ENCODE measurements at regions not wholly inside any gene's neighbourhood (a gene's known extent, or its start where the extent isn't known, plus 50 kb on each side); places are given as distances from the start of the nearest gene placed in this dataset.

DNA sequence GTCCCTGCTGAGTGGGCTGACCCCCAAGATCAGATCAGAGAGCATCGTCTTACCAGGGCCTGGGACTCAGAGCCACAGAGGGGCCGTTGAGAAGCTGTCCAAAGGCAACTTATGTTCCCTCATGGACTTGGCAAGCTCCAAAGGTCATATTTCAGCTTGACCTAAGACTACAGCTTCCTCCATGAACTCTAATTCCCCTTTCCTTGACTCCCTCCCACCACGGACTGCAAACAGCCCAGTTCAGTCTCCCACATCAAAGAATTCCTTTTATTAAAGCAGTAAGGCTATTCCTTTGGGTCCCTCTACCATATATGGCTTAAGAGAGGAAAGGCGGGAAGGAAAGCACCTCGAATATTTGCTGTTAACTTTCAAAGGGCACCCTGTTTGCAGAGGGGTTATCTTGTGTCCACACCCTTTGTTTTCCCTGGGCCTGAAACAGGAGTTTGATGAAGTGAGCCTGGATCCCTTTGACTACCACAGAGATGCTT lies 146.1 kb upstream of the THBS1 start (continued):
- TF ChIP-seq ZNF737 (CRISPR knock-in tag; IDR thresholded peaks at IDR 0.05; ENCODE audit: borderline replicate concordance) = no peak
- TF ChIP-seq XRCC5 (optimal IDR thresholded peaks at IDR 0.05; ENCODE audit: low read length) = peak; percentile 19
- peak; percentile 52 for TF ChIP-seq SAP130 (CRISPR knock-in tag; IDR thresholded peaks at IDR 0.05; ENCODE audit: low read depth)
- TF ChIP-seq, protein P1, sequence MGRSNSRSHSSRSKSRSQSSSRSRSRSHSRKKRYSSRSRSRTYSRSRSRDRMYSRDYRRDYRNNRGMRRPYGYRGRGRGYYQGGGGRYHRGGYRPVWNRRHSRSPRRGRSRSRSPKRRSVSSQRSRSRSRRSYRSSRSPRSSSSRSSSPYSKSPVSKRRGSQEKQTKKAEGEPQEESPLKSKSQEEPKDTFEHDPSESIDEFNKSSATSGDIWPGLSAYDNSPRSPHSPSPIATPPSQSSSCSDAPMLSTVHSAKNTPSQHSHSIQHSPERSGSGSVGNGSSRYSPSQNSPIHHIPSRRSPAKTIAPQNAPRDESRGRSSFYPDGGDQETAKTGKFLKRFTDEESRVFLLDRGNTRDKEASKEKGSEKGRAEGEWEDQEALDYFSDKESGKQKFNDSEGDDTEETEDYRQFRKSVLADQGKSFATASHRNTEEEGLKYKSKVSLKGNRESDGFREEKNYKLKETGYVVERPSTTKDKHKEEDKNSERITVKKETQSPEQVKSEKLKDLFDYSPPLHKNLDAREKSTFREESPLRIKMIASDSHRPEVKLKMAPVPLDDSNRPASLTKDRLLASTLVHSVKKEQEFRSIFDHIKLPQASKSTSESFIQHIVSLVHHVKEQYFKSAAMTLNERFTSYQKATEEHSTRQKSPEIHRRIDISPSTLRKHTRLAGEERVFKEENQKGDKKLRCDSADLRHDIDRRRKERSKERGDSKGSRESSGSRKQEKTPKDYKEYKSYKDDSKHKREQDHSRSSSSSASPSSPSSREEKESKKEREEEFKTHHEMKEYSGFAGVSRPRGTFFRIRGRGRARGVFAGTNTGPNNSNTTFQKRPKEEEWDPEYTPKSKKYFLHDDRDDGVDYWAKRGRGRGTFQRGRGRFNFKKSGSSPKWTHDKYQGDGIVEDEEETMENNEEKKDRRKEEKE (IDR thresholded peaks at IDR 0.05) = no peak
- TF ChIP-seq, protein P2, sequence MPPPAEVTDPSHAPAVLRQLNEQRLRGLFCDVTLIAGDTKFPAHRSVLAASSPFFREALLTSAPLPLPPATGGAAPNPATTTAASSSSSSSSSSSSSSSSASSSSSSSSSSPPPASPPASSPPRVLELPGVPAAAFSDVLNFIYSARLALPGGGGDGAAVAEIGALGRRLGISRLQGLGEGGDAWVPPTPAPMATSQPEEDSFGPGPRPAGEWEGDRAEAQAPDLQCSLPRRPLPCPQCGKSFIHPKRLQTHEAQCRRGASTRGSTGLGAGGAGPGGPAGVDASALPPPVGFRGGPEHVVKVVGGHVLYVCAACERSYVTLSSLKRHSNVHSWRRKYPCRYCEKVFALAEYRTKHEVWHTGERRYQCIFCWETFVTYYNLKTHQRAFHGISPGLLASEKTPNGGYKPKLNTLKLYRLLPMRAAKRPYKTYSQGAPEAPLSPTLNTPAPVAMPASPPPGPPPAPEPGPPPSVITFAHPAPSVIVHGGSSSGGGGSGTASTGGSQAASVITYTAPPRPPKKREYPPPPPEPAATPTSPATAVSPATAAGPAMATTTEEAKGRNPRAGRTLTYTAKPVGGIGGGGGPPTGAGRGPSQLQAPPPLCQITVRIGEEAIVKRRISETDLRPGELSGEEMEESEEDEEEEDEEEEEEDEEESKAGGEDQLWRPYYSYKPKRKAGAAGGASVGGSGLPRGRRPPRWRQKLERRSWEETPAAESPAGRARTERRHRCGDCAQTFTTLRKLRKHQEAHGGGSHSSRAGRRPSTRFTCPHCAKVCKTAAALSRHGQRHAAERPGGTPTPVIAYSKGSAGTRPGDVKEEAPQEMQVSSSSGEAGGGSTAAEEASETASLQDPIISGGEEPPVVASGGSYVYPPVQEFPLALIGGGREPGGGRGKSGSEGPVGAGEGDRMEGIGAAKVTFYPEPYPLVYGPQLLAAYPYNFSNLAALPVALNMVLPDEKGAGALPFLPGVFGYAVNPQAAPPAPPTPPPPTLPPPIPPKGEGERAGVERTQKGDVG (CRISPR knock-in tag; IDR thresholded peaks at IDR 0.05; ENCODE audit: borderline replicate concordance) = no peak
- peak; percentile 81; the same call in 1 of the 2 replicates for TF ChIP-seq SOX5 (CRISPR knock-in tag; IDR thresholded peaks at IDR 0.05; ENCODE audit: borderline replicate concordance)
- TF ChIP-seq, protein P3, sequence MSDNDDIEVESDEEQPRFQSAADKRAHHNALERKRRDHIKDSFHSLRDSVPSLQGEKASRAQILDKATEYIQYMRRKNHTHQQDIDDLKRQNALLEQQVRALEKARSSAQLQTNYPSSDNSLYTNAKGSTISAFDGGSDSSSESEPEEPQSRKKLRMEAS (IDR thresholded peaks at IDR 0.05) = peak; percentile 66
- no peak for TF ChIP-seq ZSCAN25 (CRISPR knock-in tag; IDR thresholded peaks at IDR 0.05)
- peak; percentile 96 for TF ChIP-seq GATA4 (IDR thresholded peaks at IDR 0.05; ENCODE audit: borderline replicate concordance, low read depth)
- TF ChIP-seq, protein P4, sequence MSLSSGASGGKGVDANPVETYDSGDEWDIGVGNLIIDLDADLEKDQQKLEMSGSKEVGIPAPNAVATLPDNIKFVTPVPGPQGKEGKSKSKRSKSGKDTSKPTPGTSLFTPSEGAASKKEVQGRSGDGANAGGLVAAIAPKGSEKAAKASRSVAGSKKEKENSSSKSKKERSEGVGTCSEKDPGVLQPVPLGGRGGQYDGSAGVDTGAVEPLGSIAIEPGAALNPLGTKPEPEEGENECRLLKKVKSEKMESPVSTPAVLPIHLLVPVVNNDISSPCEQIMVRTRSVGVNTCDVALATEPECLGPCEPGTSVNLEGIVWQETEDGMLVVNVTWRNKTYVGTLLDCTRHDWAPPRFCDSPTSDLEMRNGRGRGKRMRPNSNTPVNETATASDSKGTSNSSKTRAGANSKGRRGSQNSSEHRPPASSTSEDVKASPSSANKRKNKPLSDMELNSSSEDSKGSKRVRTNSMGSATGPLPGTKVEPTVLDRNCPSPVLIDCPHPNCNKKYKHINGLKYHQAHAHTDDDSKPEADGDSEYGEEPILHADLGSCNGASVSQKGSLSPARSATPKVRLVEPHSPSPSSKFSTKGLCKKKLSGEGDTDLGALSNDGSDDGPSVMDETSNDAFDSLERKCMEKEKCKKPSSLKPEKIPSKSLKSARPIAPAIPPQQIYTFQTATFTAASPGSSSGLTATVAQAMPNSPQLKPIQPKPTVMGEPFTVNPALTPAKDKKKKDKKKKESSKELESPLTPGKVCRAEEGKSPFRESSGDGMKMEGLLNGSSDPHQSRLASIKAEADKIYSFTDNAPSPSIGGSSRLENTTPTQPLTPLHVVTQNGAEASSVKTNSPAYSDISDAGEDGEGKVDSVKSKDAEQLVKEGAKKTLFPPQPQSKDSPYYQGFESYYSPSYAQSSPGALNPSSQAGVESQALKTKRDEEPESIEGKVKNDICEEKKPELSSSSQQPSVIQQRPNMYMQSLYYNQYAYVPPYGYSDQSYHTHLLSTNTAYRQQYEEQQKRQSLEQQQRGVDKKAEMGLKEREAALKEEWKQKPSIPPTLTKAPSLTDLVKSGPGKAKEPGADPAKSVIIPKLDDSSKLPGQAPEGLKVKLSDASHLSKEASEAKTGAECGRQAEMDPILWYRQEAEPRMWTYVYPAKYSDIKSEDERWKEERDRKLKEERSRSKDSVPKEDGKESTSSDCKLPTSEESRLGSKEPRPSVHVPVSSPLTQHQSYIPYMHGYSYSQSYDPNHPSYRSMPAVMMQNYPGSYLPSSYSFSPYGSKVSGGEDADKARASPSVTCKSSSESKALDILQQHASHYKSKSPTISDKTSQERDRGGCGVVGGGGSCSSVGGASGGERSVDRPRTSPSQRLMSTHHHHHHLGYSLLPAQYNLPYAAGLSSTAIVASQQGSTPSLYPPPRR (CRISPR knock-in tag; IDR thresholded peaks at IDR 0.05; ENCODE audit: borderline replicate concordance) = peak; percentile 95
- peak; percentile 94 for TF ChIP-seq TBX2 (CRISPR knock-in tag; IDR thresholded peaks at IDR 0.05; ENCODE audit: borderline replicate concordance)
- 0 out of 2 replicates have a peak, but pooled peaks have one; percentile 48 for TF ChIP-seq ZNF317 (CRISPR knock-in tag; IDR thresholded peaks at IDR 0.05)
- TF ChIP-seq FOXK1 (CRISPR knock-in tag; IDR thresholded peaks at IDR 0.05; ENCODE audit: borderline replicate concordance, low read depth) = 0 out of 2 replicates have a peak, but pooled peaks have one; percentile 32
- TF ChIP-seq, protein P5, sequence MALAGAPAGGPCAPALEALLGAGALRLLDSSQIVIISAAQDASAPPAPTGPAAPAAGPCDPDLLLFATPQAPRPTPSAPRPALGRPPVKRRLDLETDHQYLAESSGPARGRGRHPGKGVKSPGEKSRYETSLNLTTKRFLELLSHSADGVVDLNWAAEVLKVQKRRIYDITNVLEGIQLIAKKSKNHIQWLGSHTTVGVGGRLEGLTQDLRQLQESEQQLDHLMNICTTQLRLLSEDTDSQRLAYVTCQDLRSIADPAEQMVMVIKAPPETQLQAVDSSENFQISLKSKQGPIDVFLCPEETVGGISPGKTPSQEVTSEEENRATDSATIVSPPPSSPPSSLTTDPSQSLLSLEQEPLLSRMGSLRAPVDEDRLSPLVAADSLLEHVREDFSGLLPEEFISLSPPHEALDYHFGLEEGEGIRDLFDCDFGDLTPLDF (CRISPR knock-in tag; IDR thresholded peaks at IDR 0.05) = peak; percentile 57; the same call in 1 of the 2 replicates
- 0 out of 2 replicates have a peak, but pooled peaks have one; percentile 18 for TF ChIP-seq TGIF2 (CRISPR knock-in tag; IDR thresholded peaks at IDR 0.05)
- no peak for TF ChIP-seq SRSF4 (IDR thresholded peaks at IDR 0.05; ENCODE audit: low read depth, low read length, poor library complexity, severe bottlenecking)
- TF ChIP-seq NR2C2 (CRISPR knock-in tag; IDR thresholded peaks at IDR 0.05; ENCODE audit: borderline replicate concordance) = peak; percentile 29; the same call in 1 of the 2 replicates
- TF ChIP-seq HMGA1 (CRISPR knock-in tag; conservative IDR thresholded peaks at IDR 0.05) = no peak
